SJSA1 (cell line): ENCODE measurements at regions not wholly inside any gene's neighbourhood (a gene's known extent, or its start where the extent isn't known, plus 50 kb on each side); places are given as distances from the start of the nearest gene placed in this dataset.
"Not testable (repeated sequence)": the region's sequence is repeated elsewhere in the genome, so short reads cannot be mapped to it uniquely, and the experiment has no call there.

Experiments used
- DNase-seq, 2 experiments: peaks; one replicate each; pipeline ENCODE4 v3.0.0-alpha.2; 2015 to 2020; ENCODE audit warnings: low spot score in 2 of 2, low read depth in 1 of 2
- H3K27ac ChIP-seq: fragments of 250-450 bp; sonication (Bioruptor Pico); 2 replicates; pipeline ENCODE4 v1.5.1; 2020; ENCODE audit warnings: mild to moderate bottlenecking, moderate library complexity
- H3K27me3 ChIP-seq: fragments of 250-450 bp; sonication (Bioruptor Pico); replicated peaks from 2 replicates; pipeline ENCODE4 v1.5.1; 2020; ENCODE audit warnings: mild to moderate bottlenecking, moderate library complexity
- H3K36me3 ChIP-seq: fragments of 250-450 bp; sonication (Bioruptor Pico); 2 replicates; pipeline ENCODE4 v1.5.1; 2020; ENCODE audit warnings: mild to moderate bottlenecking
- H3K4me1 ChIP-seq: fragments of 250-450 bp; sonication (Bioruptor Pico); replicated peaks from 2 replicates; pipeline ENCODE4 v1.6.1; 2021; ENCODE audit warnings: mild to moderate bottlenecking
- H3K4me3 ChIP-seq: fragments of 250-450 bp; sonication (Bioruptor Pico); 2 replicates; pipeline ENCODE4 v1.5.1; 2020; ENCODE audit warnings: mild to moderate bottlenecking
- H3K9me3 ChIP-seq: fragments of 250-450 bp; sonication (Bioruptor Pico); replicated peaks from 2 replicates; pipeline ENCODE4 v1.5.1; 2020; ENCODE audit warnings: mild to moderate bottlenecking

- H3K4me3 ChIP-seq, H3K9me3 ChIP-seq, H3K4me1 ChIP-seq, DNase-seq, H3K27ac ChIP-seq, H3K36me3 ChIP-seq, H3K27me3 ChIP-seq: not testable (repeated sequence)
Measured at GRCh38 chr11:87885084-87885483, 290.2 kb downstream of the RAB38 start.

DNA sequence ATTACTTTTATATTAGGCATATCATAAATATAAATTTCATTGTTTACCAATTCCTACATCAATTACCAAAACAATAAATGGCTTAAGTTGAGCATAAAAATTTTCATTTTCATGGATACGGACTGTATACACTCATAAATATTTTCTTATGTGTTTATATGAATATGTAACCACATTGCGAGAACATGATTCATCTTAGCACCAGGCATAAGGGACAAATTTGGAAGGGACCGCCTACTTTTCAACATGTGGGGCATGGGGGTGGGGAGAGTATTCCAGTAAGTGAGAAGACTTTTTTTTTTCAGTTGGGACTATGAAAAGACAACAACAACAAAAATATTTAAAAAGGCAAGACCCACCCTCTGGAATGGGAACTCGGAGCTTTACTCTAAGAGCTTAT is 296.1 kb downstream of the RAB38 start:
- H3K36me3 ChIP-seq, result no peaks in the 10 kb centered on the region
- H3K27me3 ChIP-seq, result no peaks in the 10 kb centered on the region
- no peak overlapping the region for H3K27ac ChIP-seq
- no peaks in the 10 kb centered on the region for H3K4me1 ChIP-seq
- H3K9me3 ChIP-seq, result no peaks in the 10 kb centered on the region
- no peak for DNase-seq
- no peak overlapping the region for H3K4me3 ChIP-seq

GRCh38 chr11:87878373-87878825 is 296.8 kb downstream of the RAB38 start:
- Histone ChIP-seq H3K27ac (no peak overlapping the region), H3K4me1 (no peaks in the 10 kb centered on the region), H3K27me3 (no peaks in the 10 kb centered on the region), H3K9me3 (no peaks in the 10 kb centered on the region), H3K36me3 (no peaks in the 10 kb centered on the region), H3K4me3 (no peak overlapping the region)
- DNase-seq, result peak in 1 of 2 experiments; percentile 1

- Histone ChIP-seq H3K27me3 (no peaks in the 10 kb centered on the region), H3K4me3 (no peak overlapping the region), H3K4me1 (no peaks in the 10 kb centered on the region), H3K9me3 (no peaks in the 10 kb centered on the region), H3K36me3 (no peaks in the 10 kb centered on the region), H3K27ac (no peak overlapping the region)
- no peak for DNase-seq
Measured at GRCh38 chr11:87871056-87871455, 304.2 kb downstream of the RAB38 start.

- Histone ChIP-seq H3K27me3 (no peaks in the 10 kb centered on the region), H3K4me1 (no peaks in the 10 kb centered on the region), H3K27ac (no peak overlapping the region), H3K36me3 (no peaks in the 10 kb centered on the region), H3K9me3 (no peaks in the 10 kb centered on the region), H3K4me3 (no peak overlapping the region)
- no peak for DNase-seq
Measured at GRCh38 chr11:87870086-87870485, 305.2 kb downstream of the RAB38 start.

DNA sequence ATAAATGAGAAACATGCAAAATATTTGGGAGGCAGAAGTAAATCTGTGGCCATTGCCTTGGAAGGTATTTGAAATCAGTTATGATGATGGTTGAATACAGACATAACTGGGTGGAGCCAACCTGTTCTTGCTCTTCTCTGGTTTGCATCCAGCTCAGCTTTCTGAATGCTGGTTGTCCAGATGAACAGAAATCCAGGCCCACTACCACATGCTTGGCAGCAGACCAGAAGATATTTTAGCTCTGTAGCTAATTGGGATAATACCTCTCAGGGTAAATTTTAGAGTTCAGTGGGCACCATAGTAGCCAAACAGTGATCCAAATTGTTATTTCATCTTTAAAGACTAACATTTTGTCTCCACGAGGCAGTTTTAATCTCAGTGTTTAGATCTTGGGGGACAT is 308.3 kb downstream of the RAB38 start:
- Histone ChIP-seq H3K27ac (no peak overlapping the region), H3K27me3 (no peaks in the 10 kb centered on the region), H3K4me3 (no peak overlapping the region), H3K36me3 (no peaks in the 10 kb centered on the region), H3K4me1 (no peaks in the 10 kb centered on the region), H3K9me3 (no peaks in the 10 kb centered on the region)
- DNase-seq, result no peak

GRCh38 chr11:87861030-87861429 is 314.2 kb downstream of the RAB38 start:
- H3K27me3 ChIP-seq, result no peaks in the 10 kb centered on the region
- H3K27ac ChIP-seq, result no peak overlapping the region
- DNase-seq, result no peak
- H3K4me1 ChIP-seq, result no peaks in the 10 kb centered on the region
- no peaks in the 10 kb centered on the region for H3K9me3 ChIP-seq
- no peaks in the 10 kb centered on the region for H3K36me3 ChIP-seq
- no peak overlapping the region for H3K4me3 ChIP-seq

DNA sequence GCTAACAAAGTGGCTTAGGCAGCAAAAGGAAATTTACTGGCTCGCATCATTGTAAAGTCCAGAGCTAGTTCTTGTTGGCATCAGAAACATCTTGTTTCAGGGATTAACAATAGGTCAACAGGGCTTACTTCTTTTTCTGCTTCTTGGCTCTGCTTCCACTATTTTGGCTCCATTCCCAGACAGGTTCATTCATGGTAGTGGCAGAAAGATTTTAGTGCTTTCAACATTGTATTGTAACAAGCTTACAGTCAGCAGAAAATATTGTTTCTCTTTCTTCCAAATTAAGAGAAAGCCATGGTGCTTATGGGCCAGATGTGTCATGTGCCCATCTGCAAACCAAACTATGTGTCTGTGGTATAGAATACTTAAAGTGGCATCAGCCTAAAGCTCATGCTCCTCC is 315.6 kb downstream of the RAB38 start:
- Histone ChIP-seq H3K4me1 (no peaks in the 10 kb centered on the region), H3K36me3 (no peaks in the 10 kb centered on the region), H3K27me3 (no peaks in the 10 kb centered on the region), H3K27ac (no peak overlapping the region), H3K9me3 (no peaks in the 10 kb centered on the region), H3K4me3 (no peak overlapping the region)
- DNase-seq, result no peak

DNA sequence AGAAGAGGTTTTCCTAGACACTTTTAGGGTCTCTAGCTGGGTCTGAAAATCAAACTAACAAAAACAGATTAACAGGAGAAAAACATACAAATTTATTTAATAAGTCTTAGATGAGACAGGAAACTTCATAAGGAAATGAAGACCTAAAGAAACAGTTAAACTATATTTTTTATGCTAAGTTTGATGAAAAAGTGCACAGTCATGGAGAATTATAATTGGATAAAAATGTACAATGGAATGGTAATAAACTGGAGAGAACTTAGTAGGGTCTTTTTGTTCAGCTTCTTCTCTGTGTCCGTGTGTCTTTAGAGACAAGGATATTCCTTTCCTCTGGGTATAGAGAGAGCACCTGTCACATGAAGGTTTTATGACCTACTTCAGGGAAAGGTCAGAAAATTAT is 323.4 kb downstream of the RAB38 start:
- Histone ChIP-seq H3K27me3 (no peaks in the 10 kb centered on the region), H3K9me3 (no peaks in the 10 kb centered on the region), H3K36me3 (no peaks in the 10 kb centered on the region), H3K4me1 (peaks cover 16% of the 10 kb centered on the region), H3K27ac (peak overlapping the region; percentile 96), H3K4me3 (no peak overlapping the region)
- no peak for DNase-seq

GRCh38 chr11:87851234-87851633 is 324.0 kb downstream of the RAB38 start:
- peak in 1 of 2 experiments; percentile 68 for DNase-seq
- Histone ChIP-seq H3K27ac (peak overlapping the region; percentile 96), H3K9me3 (no peaks in the 10 kb centered on the region)

DNA sequence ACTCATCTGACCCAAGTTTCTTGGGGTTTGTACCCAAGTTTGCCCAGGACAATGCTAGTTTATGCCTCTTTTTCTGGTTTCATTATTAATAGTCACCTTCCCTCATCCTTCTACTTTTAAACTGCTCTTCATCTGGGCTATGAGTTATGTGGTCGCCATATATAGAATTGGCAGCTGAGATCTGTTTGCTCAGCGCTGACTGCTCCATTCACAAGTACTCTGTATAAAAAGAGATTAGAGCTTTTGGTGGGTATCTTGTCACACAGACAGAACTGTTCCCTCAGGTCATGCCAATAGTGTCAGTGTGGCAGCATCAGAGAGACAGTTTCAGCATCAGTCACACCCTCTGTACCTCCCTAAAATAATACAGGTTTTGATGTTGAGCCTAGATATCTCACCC is 326.0 kb downstream of the RAB38 start:
- no peak for DNase-seq
- Histone ChIP-seq H3K36me3 (no peaks in the 10 kb centered on the region), H3K9me3 (no peaks in the 10 kb centered on the region), H3K27ac (no peak overlapping the region), H3K4me3 (no peak overlapping the region), H3K27me3 (no peaks in the 10 kb centered on the region), H3K4me1 (peaks cover 16% of the 10 kb centered on the region)

More at GRCh38 chr11:87851234-87851633, 324.0 kb downstream of the RAB38 start:
- H3K4me1 ChIP-seq, result peaks cover 16% of the 10 kb centered on the region
- H3K4me3 ChIP-seq, result no peak overlapping the region
- no peaks in the 10 kb centered on the region for H3K36me3 ChIP-seq
- no peaks in the 10 kb centered on the region for H3K27me3 ChIP-seq

DNA sequence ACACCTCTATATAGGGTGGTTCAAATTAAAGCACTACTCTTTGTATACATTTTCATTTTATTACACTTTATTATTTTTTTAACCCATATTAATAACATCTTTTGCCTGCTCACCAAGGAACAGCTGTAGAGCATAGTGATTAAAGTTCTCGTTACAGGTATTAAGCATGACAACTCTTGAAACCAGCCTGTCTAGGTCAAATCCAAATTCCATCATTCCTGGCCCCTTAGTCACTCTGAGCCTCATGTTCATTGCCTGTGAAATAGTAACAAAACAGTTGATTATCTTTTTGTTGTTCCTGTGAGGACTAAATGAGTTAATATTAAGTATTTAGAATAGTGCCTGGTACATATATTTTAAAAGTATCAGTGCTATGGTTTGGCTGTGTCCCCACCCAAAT is 334.5 kb downstream of the RAB38 start:
- H3K4me3 ChIP-seq, result no peak overlapping the region
- no peak for DNase-seq

GRCh38 chr11:87832211-87832610 is 343.0 kb downstream of the RAB38 start:
- Histone ChIP-seq H3K27me3 (no peaks in the 10 kb centered on the region), H3K9me3 (no peaks in the 10 kb centered on the region), H3K4me1 (no peaks in the 10 kb centered on the region), H3K36me3 (no peaks in the 10 kb centered on the region), H3K27ac (no peak overlapping the region), H3K4me3 (no peak overlapping the region)
- no peak for DNase-seq

More for the DNA sequence above, 334.5 kb downstream of the RAB38 start:
- H3K36me3 ChIP-seq, result no peaks in the 10 kb centered on the region
- H3K9me3 ChIP-seq, result no peaks in the 10 kb centered on the region
- H3K27me3 ChIP-seq, result no peaks in the 10 kb centered on the region
- no peaks in the 10 kb centered on the region for H3K4me1 ChIP-seq
- H3K27ac ChIP-seq, result no peak overlapping the region

- Histone ChIP-seq H3K27ac (no peak overlapping the region), H3K4me3 (no peak overlapping the region), H3K27me3 (no peaks in the 10 kb centered on the region), H3K9me3 (no peaks in the 10 kb centered on the region), H3K4me1 (no peaks in the 10 kb centered on the region), H3K36me3 (no peaks in the 10 kb centered on the region)
- no peak for DNase-seq
Measured at GRCh38 chr11:87820011-87820410, 355.2 kb downstream of the RAB38 start.

DNA sequence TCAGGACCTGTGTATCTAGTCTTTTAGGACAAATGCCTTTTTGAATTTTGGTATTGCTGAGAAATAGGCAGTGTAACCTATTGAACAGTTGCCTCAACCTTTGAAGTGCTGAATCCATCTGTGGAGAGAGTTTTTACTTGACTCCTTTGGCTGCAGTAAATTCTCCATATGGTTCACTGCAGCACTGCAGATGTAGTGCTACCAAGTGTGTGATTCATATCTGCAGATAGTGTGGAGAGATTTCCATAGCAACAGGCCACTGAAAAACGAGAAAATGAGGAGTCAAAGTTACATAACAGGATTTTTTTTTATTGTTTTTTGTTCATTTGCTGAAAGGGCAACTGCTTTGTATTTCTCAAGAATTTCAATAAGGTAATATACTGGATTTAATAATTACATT is 356.1 kb downstream of the RAB38 start:
- no peaks in the 10 kb centered on the region for H3K36me3 ChIP-seq
- DNase-seq, result no peak
- no peaks in the 10 kb centered on the region for H3K4me1 ChIP-seq
- no peaks in the 10 kb centered on the region for H3K27me3 ChIP-seq
- H3K9me3 ChIP-seq, result no peaks in the 10 kb centered on the region
- H3K4me3 ChIP-seq, result no peak overlapping the region
- H3K27ac ChIP-seq, result no peak overlapping the region
